ENCODE measurements at regions not wholly inside any gene's neighbourhood (a gene's known extent, or its start where the extent isn't known, plus 50 kb on each side); places are given as distances from the start of the nearest gene placed in this dataset.
A peak's percentile ranks its signal among the peaks of the same experiment; 100 is the strongest.

DNA sequence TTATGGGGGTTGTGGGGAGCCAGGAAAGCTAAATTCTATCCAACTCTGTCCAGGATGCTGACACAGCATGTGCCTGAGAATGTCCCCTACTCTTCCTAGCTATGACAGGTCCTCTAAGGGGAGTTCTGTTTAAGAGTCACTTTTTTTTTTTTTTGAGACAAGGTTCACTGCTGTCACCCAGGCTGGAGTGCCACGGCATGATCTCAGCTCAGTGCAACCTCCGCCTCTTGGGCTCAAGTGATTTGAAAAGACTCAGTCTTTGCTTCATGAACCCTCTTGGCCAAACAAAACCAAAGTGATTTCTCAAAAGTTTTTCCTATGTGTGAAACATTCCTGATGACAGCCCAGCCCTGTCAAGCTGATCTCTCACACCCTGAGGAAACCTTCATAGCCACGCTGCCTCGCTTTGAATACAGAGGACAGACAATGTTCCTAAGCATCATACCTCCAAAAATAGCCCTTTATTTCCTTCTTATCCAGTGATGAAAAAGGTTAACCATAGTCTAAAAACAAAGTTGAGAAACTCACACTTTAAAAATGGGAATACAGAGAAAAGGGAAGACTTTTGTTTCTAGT is 105.5 kb upstream of the PROK2 start:
- DNase-seq: no peak

DNA sequence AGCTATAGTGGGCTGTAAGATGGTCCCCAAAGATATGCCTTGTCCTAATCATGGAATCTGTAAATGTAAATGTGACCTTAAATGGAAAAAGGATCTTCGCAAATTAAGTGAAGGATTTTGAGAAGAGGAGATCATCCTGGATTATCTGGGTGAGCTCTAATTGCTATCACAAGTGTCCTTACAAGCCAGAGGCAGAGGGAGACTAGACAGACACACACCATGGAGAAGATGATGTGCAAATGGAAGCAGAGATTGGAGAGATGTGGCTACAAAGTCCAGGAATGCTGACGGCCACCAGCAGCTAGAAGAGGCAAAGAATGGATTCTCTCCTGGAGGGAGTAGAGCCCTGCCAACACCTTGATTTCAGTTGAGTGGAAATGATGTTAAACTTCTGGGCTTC is 102.3 kb upstream of the PROK2 start:
- DNase-seq: no peak

DNA sequence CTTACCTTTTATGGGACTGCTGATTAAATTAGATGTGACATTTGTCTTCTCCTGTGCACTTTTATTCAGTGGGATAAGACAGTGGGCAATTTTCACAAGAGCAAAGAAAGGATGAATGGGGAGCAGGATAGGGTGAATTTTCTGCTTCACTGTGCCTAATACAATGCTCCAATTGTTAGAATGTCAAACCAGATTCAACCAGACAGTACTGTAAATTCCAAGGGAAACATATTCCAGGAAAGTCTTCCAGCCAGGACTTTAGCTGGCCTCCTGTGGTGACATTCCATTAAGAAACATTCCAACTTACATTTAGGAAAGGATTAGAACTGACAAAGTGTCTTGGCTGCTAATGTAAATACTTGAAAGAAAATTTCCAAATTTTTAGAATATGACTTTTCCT is 100.1 kb upstream of the PROK2 start:
- no peak for DNase-seq

DNA sequence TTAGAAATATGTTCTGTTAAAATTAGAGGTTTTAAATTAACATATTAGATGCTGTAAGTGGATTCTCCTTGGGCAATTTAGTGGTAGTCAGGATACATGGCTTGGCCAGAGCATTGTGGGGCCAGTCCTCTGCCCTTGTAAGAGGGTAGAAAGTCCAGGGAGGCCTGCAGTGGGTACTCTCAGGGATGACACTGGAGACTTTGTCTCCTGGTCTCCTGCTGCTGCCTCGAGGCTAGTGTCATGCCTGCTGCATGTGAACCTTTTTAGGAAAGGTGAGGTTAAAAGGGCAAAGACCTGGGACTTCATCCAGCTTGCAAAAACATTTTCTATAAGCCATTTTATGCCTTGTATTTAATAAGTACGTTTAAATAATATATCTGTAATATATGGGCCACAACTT is 96.8 kb upstream of the PROK2 start:
- no peak for DNase-seq

DNA sequence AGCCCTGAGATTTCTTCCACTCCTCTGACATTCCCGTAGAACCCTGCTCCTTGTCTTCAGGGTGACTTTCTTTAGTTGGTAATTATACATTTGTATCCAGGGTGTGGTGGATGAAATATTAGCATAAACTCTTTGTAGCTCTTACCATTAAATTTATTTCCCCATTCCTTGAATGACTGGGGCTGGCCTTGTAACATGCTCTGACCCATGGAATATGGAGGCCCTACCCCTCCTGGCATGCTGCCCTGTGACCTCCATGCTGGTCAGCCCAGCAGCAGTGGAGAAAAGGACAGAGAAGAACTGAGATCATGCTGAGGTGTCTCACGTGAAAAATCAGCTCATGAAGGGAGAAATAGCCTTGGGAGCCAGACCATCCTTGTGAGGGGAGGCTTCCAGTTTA is 96.1 kb upstream of the PROK2 start:
- no peak for DNase-seq

DNA sequence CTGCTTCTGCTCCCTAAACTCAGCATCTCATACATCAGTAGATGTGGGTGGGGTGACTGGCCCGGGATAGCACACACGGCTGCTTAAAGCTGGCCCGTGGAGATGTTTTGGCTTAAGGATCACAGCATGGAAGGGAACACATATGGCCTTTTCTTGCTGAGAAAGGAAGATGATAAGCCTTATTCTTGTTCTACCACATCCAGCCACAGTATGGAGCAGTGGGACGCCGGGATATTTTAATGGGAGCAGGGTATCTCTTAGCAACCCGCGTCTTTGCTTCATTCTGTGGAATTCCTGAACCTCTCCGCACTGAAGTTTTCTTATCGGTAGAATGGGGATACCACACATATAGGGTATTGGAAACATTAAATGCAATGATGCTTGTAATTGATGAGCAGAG is 94.1 kb upstream of the PROK2 start:
- no peak for DNase-seq

DNA sequence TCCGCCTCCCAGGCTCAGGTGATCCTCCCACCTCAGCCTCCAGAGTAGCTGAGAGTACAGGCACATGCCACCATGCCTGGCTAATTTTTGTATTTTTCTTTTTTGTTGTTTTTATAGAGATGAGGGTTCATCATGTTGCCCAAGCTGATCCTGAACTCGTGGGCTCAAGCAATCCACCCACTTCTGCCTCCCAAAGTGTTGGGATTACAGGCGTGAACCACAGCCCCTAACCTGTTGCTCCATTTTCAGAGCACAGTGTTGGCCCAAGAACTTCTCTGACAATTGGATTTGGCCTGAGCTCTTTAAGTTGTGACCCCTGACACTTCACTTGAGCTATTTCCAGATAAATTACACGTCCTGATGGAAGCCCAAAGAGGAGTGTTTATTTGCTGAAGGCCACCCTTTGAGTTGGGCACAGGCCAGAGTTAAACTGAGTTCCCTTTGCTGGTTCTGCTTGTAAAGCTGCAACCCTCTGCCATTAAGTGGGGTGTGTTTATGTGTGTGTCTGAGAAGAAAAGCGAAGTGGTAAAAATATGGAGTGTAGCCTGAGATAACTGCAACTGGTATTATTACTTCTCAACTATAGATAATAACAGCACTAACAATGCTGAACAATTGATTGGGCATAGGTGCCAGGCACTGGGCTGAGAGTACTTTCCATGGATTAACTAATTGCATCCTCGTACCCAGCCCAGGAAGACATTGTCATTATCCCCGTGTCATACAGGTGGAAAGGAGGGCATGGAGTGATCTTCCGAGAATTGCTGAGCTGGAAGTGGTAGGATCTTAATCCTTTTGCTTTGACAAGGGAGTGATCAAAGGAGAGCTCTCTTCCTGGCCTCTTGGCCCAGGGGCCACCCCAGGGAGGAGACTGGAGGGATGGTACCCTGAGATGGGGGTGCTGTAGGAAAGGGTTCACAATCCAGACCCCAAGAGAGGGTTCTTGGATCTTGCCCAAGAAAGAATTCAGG is 91.5 kb upstream of the PROK2 start:
- no peak for DNase-seq

DNA sequence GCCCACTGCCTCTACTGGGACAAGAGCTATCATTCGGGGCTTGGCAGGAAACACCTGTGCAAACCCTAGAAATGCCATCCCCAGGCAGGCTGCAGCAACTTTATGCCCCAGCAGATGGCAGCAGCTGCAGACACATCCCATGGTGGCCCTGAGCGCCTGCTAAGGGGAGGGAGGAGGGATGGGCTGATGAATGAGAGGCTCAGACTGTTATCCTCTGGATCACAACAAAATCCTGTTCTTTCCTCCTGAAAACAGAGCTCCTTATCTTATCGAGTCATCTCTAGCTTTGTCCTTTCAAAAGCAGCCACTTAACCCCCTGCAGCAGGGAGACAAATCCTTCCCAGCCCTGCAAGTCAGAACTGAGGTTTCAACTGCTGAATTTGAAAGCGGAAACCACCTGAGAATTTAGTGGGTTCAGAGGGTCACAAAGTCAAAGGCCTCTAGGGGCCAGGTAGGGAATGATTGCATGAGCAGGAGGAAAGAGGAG is 90.6 kb upstream of the PROK2 start:
- DNase-seq: peak; percentile 89

DNA sequence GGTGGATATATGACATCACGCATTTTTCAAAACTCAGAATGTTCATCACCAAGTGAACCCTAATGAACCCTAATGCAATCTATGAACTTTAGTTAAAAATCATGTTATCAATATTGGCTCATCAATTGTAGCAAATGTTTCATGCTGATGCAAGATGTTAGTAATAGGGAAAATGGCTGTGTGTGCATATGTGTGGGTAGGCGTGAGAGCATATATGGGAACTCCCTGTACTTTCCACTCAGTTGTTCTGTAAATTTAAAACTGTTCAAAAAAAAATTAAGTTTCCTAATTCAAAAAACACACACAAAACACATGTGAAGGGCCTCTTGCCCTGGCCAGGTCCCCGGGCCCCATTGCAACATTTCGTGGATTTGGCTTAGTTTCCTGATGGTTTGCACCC is 89.7 kb upstream of the PROK2 start:
- DNase-seq: peak; percentile 34

DNA sequence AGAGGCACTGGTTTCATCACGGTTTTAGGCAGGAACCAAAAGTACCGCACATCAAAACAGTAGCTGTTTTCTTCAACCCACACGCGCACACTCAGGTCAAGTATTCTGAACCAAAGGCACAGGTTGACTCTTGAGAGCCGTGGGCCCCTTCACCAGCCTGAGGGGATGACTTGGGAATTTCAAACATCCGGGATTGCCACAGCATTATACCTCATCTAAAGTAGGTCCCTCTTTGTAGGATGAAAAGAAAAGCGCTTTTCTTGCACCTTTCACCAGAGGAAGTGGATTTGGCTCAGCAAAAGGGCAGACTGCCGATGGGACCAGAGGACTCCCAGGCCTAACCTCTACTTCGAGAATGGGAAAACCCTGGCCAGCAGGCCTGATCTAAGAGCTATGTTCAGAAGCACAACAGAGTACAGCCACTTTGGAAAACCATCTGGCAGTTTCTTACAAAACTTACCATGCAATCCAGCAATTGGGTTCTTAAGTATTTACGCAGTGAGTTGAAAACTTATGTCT is 88.2 kb upstream of the PROK2 start:
- DNase-seq: no peak

DNA sequence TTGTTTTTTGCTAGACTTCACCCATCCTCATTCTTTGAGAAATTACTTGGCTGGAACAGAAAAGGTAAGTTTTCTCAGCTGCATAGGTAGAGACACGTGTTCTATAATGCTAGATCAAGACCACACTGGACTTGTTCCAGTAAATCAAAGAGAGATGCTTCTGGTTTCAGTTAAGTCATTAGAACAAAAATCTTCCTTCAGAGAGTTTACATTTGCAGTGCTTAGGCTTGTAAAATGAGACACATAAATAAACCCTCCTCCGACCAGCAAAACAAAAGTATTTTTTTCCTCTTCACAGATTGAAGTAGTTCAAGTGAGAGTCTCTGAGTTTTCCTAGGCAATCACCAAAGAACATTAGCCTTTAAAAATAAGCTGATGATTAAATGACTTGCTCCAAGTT is 87.3 kb upstream of the PROK2 start:
- no peak for DNase-seq

DNA sequence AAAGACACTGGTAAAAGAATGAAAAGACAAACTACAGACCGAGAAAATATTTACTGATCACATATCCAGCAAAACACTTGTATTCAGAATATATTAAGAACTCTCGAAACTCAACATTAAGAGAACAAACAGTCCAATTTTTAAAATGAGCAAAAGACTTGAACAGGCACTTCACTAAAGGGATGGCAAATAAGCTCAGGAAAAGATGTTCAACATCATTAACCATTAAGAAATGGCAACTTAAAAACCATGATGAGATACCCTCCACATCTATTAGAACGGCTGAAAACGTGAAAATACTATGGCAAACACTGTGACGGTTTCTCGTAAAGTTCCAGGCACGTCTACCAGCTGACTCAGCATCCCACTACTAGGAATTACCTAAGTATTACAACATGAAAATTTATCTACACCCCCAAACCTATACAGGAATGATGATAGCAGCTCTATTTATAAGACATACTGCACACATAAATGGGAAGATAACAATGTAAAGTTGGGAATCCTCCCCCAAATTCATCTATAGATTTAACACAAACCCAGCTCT is 86.1 kb upstream of the PROK2 start:
- no peak for DNase-seq

DNA sequence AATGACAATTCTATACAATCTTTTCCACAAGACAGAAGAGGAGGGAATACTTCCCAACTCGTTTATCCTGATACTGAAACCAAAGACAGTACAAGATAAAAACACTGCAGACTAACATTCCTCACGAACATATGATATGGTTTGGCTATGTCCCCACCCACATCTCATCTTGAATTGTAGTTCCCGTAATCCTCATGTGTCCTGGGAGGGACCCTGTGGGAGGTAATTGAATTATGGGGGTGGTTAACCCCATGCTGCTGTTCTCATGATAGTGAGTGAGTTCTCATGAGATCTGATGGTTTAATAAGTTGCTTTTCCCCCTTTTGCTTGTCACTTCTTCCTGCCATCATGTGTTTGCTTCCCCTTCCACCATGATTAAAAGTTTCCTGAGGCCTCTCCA is 83.9 kb upstream of the PROK2 start:
- no peak for DNase-seq

DNA sequence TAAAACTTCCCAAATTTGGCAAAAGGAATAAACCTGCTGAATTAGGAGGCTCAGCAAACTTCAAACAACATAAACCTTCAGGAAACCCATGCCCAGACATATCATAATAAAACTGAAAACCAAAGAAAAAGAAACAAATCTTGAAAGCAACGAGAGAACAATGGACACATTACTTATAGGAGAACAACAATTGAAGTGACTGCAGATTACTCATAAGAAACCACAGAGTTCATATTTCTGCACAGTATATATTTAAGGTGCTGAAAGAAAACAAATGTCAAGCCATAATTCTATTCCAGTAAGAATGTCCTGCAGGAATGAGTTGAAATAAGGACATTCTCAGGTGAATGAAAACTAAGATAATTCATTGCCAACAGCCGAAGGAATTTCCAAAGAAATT is 80.8 kb upstream of the PROK2 start:
- no peak for DNase-seq

DNA sequence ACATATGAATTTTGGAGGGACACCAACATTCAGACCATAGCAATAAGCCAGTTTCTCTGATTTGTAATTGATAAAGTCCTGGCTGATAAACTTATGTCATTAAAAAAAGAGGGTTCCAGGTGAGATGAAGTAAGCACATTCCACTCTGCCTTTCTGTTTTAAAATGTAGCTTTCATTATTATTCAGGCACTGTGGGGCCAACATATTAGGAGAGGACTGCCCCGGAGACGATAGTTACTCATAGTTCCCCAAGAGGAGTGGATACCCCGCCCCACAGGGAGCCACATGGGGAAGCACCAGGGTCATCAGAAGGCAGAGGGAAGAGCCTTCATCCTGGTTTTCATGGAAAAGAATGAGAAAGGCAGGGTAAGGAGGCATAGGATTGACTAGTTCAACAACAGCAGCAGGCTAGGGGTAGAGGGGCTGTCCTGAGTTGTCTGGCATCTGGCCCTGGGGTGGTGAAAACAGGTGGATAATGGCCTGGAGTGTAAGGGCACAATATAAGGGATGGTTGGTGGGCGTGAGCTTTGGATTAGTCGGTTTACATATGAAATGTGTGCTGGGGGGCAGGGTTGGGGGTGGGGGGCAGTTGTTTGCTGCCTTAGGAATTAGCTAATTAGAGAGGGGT is 78.7 kb upstream of the PROK2 start:
- no peak for DNase-seq

DNA sequence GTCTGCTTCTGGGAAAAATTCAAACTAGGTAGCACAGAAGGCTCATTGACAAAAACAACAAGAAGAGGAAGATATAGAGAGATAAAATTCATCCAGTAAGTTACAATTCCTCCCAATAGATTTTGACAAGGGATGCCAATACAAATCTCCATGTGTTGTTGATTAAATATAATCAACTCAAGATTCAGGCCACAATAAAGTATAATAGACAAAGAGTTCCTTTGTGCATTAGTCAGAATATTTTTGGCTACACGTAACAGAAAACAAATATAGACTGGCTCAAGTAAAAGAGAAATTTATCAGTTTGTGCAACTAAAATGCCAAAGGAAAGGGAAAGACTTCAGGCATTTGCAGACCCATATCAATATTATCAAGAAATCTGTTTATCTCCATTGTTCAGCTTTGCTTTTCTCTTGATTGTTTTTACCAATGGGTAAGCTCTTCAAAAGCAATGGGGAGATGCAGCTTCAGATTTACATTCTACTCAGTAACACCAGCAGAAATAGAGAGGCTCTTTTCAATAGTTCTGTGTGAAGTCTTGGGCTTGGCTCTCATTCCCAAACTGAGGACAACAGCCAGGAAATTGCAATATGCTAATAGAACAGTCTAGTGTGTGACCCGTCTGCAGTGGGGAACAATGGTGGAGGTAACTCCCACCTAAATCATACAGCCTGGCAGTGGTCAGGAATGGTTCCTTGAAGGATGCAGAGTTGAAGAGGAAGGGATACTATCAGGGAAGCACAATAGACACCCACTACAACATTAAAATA is 77.6 kb upstream of the PROK2 start:
- no peak for DNase-seq

DNA sequence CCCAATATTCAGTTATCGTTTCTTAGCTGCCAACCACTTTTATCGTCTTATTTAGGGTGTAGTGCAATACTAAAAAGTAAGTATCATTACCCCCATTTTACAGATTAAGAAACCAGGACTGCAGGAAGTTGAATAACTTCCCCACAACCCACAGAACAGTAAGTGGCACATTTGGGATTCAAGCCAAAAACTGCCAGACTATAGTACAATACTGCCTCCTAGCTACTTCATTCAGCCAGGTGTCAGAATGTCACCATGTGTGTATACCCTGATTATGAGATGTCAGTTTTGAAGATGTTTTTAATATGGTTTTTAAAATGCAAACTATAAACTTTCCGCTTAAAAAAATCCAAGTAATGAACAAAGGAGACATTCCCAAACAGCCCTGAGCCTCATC is 74.2 kb upstream of the PROK2 start:
- DNase-seq: no peak

DNA sequence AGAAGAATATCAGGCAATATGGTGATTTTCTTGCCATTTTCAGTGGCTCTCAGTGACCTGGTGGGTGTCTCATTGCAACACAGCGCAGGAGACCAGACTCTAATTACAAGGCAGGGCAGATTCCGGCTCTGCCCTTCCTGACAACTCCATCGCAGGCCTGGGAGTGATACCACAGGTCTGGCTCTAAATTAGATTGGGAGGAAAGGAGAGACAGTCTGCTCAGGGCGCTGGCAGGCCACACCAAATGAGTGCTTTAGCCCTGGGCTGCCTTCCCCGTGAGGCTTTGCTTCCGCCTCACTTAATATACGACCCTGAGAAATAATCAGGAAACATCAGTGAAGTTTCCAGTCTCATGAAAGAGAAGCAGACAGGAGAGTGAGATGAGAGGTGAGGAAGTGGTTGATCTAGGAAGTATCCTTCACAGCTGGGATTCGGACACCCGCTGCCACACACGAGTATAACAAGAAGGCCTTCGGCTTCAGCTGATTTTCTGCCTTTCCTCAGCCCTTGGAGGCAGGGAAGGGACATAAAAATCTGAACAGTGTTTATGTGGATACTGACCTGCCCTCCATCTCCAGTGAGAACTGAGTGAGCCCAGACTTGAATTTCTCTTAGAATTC is 73.7 kb upstream of the PROK2 start:
- DNase-seq: no peak

DNA sequence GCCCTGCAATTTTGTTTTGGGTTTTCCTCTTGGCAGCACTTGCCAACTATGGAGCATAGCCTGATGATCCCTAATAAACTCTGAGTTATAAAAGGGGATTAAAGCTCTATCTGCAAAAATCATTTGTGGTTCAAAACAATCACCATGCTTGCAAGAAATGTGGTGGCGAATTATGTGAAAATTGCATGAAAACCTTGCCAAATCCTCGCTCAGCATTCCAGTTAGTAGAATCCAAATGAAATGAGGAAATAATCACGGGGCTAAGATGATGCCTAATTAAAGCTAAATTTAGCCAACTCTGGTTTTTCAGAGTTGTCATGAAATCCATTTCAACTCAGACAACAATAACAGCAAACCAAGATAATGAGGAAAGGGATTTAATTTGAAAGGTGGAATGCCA is 73.0 kb upstream of the PROK2 start:
- DNase-seq: no peak

DNA sequence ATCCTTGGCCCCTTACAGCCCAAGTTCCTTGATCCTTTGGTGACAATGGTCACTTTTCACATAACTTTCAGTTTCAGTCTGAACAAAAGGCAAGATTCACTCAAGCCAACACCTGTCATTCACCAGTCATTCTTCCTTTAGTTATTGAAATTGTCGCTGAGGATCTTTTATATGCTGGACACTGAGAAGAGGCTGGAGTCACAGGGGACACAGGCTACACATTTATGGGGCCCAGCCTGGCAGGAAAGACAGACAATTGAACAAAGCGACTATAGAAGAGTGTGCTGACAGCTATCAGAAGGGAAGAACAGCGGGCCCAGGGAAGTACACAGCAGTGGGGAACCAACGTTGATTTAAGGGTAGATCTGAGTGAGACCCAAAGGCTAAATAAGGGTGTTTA is 69.8 kb upstream of the PROK2 start:
- DNase-seq: no peak

DNA sequence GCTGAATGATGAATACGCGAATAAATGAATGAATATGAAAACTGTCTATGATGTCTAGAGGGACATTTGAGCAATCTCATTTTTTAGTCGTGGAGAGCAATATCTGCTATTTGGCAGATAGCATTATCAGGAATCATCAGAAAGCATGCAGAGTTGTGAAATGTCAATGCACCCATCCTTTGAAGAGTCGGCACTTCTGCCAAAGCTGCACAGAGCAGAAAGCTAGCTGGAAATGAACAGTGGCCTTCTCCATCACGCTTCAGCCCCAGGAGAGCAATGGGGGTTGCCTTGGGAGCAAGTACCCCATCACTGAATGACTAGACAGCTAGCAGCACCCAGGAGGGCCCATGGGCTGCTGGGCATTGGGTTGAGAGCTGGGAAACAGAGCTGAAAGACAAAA is 69.1 kb upstream of the PROK2 start:
- DNase-seq: no peak

DNA sequence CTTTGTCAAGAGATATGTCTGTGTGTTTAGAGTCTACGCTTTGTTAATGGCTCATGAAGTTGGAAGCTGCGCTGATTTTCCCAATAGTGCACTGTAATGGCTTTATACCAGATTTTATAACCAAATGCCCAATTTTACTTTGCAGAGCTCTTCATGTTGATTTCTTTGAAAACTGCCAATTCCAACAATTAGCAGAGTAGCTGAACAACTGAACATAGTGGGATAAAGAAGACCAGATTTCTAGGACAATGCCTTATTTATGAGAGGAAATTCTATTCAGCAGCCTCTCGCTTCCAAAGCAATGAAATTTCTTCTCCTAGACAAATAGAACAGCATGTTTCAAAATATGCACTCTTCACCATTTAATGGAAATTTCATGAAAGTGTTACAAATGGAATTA is 66.9 kb upstream of the PROK2 start:
- no peak for DNase-seq
